ENCODE measurements at regions not wholly inside any gene's neighbourhood (a gene's known extent, or its start where the extent isn't known, plus 50 kb on each side); places are given as distances from the start of the nearest gene placed in this dataset.

DNA sequence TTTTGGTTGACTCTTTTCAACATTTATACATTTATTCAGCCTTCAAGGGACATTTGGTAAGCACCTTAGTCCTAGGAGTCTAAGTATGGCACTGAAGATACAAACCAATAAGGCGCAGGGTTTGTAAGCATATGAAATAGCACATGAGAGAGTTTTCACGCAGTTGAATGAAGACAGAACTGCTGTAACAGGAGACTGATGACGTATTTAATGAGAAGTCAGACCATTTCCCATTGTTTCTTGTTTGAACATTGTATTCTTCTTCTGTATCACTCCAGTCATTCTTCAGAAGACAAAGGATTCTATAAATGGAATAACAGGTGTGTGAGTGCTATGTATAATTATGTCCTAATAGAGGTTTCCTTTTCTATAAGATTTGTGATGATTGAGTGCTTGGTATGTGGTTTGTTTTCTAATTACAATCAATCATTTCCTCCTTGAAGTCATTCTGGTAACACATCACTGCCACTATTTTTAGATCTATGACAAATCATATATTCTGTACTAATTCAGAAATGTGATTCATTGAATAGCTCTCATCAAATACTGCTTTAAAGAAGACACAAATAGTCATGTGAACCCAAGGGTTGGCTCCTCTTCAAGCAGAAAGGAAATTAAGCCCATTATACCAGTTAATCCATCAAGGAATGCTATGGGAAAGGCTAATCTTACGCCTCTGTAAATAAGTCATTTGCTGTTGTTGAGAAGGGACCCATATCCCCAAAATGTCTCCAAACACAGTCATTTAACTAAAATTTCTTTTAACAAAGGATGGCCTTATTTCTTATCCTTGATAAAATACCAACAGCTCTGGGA is 222.8 kb upstream of the NBEA start:
- Mint-ChIP-seq H3K27me3 (ENCODE audit: low read depth in 3 of 3) (no peaks in the 10 kb centered on the region), H3K36me3 (no peaks in the 10 kb centered on the region), H3K4me3 (no peak overlapping the region), H3K4me1 (no peaks in the 10 kb centered on the region), H3K9me3 (peaks cover 0 to 5% (median 1%) of the 10 kb centered on the region in 7 donors), H3K27ac (no peak overlapping the region)
- Histone ChIP-seq H3K9me3 (replicated peaks in 1 of 2; ENCODE audit: control insufficient read depth in 1 of 2, insufficient read depth in 1 of 2, low read length in 2 of 2) (no peaks in the 10 kb centered on the region), H3K27me3 (ENCODE audit: control insufficient read depth in 2 of 2, insufficient read depth in 2 of 2, low read length in 2 of 2) (no peaks in the 10 kb centered on the region), H4K20me1 (ENCODE audit: insufficient read depth, low read length) (no peaks in the 10 kb centered on the region), H3K4me1 (ENCODE audit: control insufficient read depth in 1 of 2, insufficient read depth in 2 of 2, low read length in 2 of 2) (no peaks in the 10 kb centered on the region), H3K4me3 (replicated peaks in 1 of 3; ENCODE audit: low read depth in 2 of 3, low read length in 3 of 3) (no peak overlapping the region), H3K27ac (ENCODE audit: low read depth in 1 of 2, low read length in 2 of 2) (no peak overlapping the region), H3K79me2 (ENCODE audit: insufficient read depth, low read length) (no peaks in the 10 kb centered on the region), H2AFZ (ENCODE audit: insufficient read depth, low read depth, low read length, poor library complexity, severe bottlenecking) (no peak overlapping the region), H3K9ac (ENCODE audit: insufficient read depth, low read length, poor library complexity, severe bottlenecking) (no peak overlapping the region), H3K36me3 (replicated peaks in 1 of 2; ENCODE audit: control insufficient read depth in 1 of 2, insufficient read depth in 2 of 2, low read length in 2 of 2) (no peaks in the 10 kb centered on the region), H3K4me2 (replicated peaks; ENCODE audit: extremely low read depth, low read length, poor library complexity, severe bottlenecking) (no peak overlapping the region)
- TF ChIP-seq, protein P1, sequence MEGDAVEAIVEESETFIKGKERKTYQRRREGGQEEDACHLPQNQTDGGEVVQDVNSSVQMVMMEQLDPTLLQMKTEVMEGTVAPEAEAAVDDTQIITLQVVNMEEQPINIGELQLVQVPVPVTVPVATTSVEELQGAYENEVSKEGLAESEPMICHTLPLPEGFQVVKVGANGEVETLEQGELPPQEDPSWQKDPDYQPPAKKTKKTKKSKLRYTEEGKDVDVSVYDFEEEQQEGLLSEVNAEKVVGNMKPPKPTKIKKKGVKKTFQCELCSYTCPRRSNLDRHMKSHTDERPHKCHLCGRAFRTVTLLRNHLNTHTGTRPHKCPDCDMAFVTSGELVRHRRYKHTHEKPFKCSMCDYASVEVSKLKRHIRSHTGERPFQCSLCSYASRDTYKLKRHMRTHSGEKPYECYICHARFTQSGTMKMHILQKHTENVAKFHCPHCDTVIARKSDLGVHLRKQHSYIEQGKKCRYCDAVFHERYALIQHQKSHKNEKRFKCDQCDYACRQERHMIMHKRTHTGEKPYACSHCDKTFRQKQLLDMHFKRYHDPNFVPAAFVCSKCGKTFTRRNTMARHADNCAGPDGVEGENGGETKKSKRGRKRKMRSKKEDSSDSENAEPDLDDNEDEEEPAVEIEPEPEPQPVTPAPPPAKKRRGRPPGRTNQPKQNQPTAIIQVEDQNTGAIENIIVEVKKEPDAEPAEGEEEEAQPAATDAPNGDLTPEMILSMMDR (IDR thresholded peaks at IDR 0.05) = no peak
- 80% methylated on average over 1 of the region's 4 CpGs for WGBS (ENCODE audit: insufficient coverage)
- DNase-seq = no peak
- intact Hi-C loops (cut with micrococcal nuclease) = no loop called here

DNA sequence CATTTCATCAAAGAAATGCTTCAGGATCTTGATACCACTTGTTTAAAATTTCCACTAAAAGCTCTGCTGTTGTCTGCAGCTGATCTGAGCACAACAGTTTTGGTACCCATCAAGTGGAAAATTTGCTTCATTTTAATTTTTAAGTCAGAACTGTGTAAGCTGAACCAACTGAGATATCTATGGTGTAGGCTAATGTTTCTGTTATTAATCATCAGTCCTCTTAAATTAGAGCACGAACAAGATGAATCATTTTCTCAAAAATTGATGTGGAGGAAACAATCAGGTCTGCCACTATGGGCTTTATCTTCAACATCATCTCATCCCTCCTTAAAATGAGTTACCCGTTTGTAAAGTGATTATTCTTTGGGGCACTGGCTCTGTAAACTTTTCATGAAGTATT is 221.5 kb upstream of the NBEA start:
- no peaks in the 10 kb centered on the region for H3K36me3 ChIP-seq (replicated peaks in 1 of 2; ENCODE audit: control insufficient read depth in 1 of 2, insufficient read depth in 2 of 2, low read length in 2 of 2)
- TF ChIP-seq, protein P1 (IDR thresholded peaks at IDR 0.05) = no peak
- no CpG with 5 or more reads among the region's 2 CpGs for WGBS (ENCODE audit: insufficient coverage)
- no peaks in the 10 kb centered on the region for H4K20me1 ChIP-seq (ENCODE audit: insufficient read depth, low read length)
- intact Hi-C loops (cut with micrococcal nuclease) = no loop called here
- no peak overlapping the region for H3K4me2 ChIP-seq (replicated peaks; ENCODE audit: extremely low read depth, low read length, poor library complexity, severe bottlenecking)
- H3K9ac ChIP-seq (ENCODE audit: insufficient read depth, low read length, poor library complexity, severe bottlenecking) = no peak overlapping the region
- Mint-ChIP-seq H3K27ac (no peak overlapping the region), H3K9me3 (peaks cover 0 to 5% (median 1%) of the 10 kb centered on the region in 7 donors), H3K4me1 (no peaks in the 10 kb centered on the region), H3K36me3 (no peaks in the 10 kb centered on the region), H3K4me3 (no peak overlapping the region), H3K27me3 (ENCODE audit: low read depth in 3 of 3) (peaks cover 0 to 2% (median 0%) of the 10 kb centered on the region in 3 donors)
- H3K79me2 ChIP-seq (ENCODE audit: insufficient read depth, low read length) = no peaks in the 10 kb centered on the region
- H3K4me3 ChIP-seq (replicated peaks in 1 of 3; ENCODE audit: low read depth in 2 of 3, low read length in 3 of 3) = no peak overlapping the region
- H2AFZ ChIP-seq (ENCODE audit: insufficient read depth, low read depth, low read length, poor library complexity, severe bottlenecking) = no peak overlapping the region
- H3K9me3 ChIP-seq (replicated peaks in 1 of 2; ENCODE audit: control insufficient read depth in 1 of 2, insufficient read depth in 1 of 2, low read length in 2 of 2) = no peaks in the 10 kb centered on the region
- no peaks in the 10 kb centered on the region for H3K4me1 ChIP-seq (ENCODE audit: control insufficient read depth in 1 of 2, insufficient read depth in 2 of 2, low read length in 2 of 2)
- no peak for DNase-seq
- H3K27ac ChIP-seq (ENCODE audit: low read depth in 1 of 2, low read length in 2 of 2) = no peak overlapping the region
- H3K27me3 ChIP-seq (ENCODE audit: control insufficient read depth in 2 of 2, insufficient read depth in 2 of 2, low read length in 2 of 2) = no peaks in the 10 kb centered on the region
